Right lobe of liver (tissue), 6 donors: ENCODE measurements at regions not wholly inside any gene's neighbourhood (a gene's known extent, or its start where the extent isn't known, plus 50 kb on each side); places are given as distances from the start of the nearest gene placed in this dataset.
"Not testable (repeated sequence)": the region's sequence is repeated elsewhere in the genome, so short reads cannot be mapped to it uniquely, and the experiment has no call there.

Experiments
- ATAC-seq, 4 donors: fragments of 200-7000 bp; cut with Tn5 transposase; one replicate each; pipeline ENCODE4 v1.9.1; 2020; ENCODE audit warnings: mild to moderate bottlenecking in 4 of 4, moderate library complexity in 4 of 4
- DNase-seq, 3 donors: peaks; one replicate each; pipeline ENCODE4 v3.0.0-alpha.2; 2020
- H3K27ac ChIP-seq, 3 donors: fragments of 200-600 bp; one replicate each; pipeline ENCODE4 v1.8.0; 2022
- H3K27me3 ChIP-seq, 2 donors: fragments of 200-600 bp; one replicate each; pipeline ENCODE4 v1.8.0; 2022
- H3K36me3 ChIP-seq, 4 donors: fragments of 200-600 bp; sonication (generic) in 1 of 4; one replicate each; pipeline versions ENCODE4 v1.5.1 to v1.8.0; 2017 to 2022; ENCODE audit warnings: control low read depth in 1 of 4
- H3K4me1 ChIP-seq, 4 donors: fragments of 200-600 bp; sonication (generic) in 1 of 4; one replicate each; pipeline versions ENCODE4 v1.5.1 to v1.8.0; 2017 to 2022; ENCODE audit warnings: control low read depth in 1 of 4
- H3K4me3 ChIP-seq, 3 donors: fragments of 200-600 bp; one replicate each; pipeline ENCODE4 v1.8.0; 2022
- H3K9me3 ChIP-seq, 4 donors: fragments of 200-600 bp; sonication (generic) in 1 of 4; one replicate each; pipeline versions ENCODE4 v1.5.1 to v1.8.0; 2017 to 2022; ENCODE audit warnings: control low read depth in 1 of 4
- POLR2A ChIP-seq: fragments of 450-650 bp; IDR thresholded peaks from one replicate; pipeline ENCODE4 v1.6.1; 2017; ENCODE audit warnings: antibody characterized with exemption, mild to moderate bottlenecking
- WGBS: methylation state at CpG from one replicate; pipeline ENCODE4 v1.1.6; 2018; ENCODE audit warnings: low coverage, low lambda C conversion rate; ENCODE audit not compliant: insufficient coverage; ENCODE audit errors: missing lambda C conversion rate; 5-methylcytosine and 5-hydroxymethylcytosine counted together
- intact Hi-C, 2 donors: fragments of 100-400 bp; cut with DNase I; formaldehyde crosslinking; loops; one replicate each; pipeline versions ENCODE4 v1.11.2 to v1.14.1; 2022
- TF ChIP-seq, protein P1 (sequence below), 4 donors: fragments of 200-600 bp in 3 of 4; fragments of 450-650 bp in 1 of 4; IDR thresholded peaks; one replicate each; pipeline versions ENCODE4 v1.5.1 to v1.8.0; 2016 to 2022; ENCODE audit warnings: antibody characterized with exemption in 4 of 4, mild to moderate bottlenecking in 2 of 4
- donor health status: DM: no; HTN: yes; CAD: no.
- donor health status: DM: no; HTN: no; CAD: no.
- donor health status: DM: no; HTN: no; CAD: no.
- donor health status: DM: no; HTN: yes; CAD: no.
- donor health status: DM: no; HTN: yes; CAD: no.

DNA sequence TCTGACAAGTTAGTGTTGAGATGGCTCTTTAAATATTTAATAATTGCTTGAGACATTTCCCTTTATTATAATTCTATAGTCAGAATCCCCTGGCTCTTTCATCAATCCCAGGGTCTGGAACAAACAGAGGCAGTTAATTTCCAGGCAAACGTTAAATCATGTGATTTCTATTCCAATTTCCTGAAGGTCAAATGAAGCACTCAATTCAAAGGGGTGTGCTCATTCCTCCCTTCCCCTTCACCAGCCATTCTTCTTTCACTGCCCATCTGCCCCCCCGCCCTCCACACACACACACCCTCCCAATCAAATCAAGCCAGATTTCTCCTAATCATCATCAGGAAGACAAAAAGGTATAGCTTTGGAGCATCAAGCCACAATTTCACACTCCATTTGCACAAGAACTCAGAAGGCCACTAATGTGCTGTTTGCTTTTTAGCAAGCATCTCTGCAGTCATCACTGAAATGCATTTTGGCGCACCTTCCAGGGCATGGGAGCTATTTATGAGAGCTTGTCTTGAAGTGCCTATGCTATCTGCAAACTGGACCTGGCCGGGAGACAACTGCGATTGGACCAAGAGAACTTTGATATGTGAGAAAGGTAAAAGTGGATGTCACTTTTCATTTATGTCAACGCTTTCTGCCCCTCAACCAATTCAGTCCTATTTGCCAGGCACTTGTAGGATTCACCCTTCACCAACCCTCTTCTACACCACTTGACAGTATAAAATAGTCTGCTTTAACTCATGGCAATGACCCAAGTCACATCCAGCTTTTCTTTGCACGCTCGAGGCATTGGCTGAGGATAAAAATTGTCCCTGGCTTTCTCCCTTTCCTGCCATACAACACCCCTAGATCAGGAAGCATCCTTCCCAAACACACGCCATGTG, 315.1 kb upstream of the API5 start:
- WGBS = 56% methylated on average over 9 of the region's 9 CpGs
- intact Hi-C loops = no loop called here
- no peak for ATAC-seq

DNA sequence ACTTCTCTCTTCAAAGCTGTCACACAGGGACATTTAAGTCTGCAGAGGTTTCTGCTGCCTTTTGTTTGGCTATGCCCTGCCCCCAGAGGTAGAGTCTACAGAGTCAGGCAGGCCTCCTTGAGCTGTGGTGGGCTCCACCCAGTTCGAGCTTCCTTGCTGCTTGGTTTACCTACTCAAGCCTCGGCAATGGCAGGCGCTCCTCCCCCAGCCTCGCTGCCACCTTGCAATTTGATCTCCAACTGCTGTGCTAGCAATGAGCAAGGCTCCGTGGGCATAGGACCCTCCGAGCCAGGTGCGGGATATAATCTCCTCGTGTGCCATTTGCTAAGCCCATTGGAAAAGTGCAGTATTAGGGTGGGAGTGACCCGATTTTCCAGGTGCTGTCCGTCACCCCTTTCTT, 306.9 kb upstream of the API5 start:
- H3K27ac ChIP-seq, H3K36me3 ChIP-seq, H3K4me1 ChIP-seq, H3K4me3 ChIP-seq, intact Hi-C loops, DNase-seq, ATAC-seq, H3K9me3 ChIP-seq, H3K27me3 ChIP-seq: not testable (repeated sequence)
- WGBS = 90% methylated on average over 2 of the region's 10 CpGs

More for the DNA sequence above, 315.1 kb upstream of the API5 start:
- TF ChIP-seq, protein P1, sequence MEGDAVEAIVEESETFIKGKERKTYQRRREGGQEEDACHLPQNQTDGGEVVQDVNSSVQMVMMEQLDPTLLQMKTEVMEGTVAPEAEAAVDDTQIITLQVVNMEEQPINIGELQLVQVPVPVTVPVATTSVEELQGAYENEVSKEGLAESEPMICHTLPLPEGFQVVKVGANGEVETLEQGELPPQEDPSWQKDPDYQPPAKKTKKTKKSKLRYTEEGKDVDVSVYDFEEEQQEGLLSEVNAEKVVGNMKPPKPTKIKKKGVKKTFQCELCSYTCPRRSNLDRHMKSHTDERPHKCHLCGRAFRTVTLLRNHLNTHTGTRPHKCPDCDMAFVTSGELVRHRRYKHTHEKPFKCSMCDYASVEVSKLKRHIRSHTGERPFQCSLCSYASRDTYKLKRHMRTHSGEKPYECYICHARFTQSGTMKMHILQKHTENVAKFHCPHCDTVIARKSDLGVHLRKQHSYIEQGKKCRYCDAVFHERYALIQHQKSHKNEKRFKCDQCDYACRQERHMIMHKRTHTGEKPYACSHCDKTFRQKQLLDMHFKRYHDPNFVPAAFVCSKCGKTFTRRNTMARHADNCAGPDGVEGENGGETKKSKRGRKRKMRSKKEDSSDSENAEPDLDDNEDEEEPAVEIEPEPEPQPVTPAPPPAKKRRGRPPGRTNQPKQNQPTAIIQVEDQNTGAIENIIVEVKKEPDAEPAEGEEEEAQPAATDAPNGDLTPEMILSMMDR (IDR thresholded peaks at IDR 0.05) = no peak
- TF ChIP-seq POLR2A = no peak
- no peaks in the 10 kb centered on the region for H3K27me3 ChIP-seq
- H3K36me3 ChIP-seq = no peaks in the 10 kb centered on the region
- no peaks in the 10 kb centered on the region for H3K9me3 ChIP-seq
- no peak overlapping the region for H3K4me3 ChIP-seq
- H3K4me1 ChIP-seq = no peaks in the 10 kb centered on the region
- DNase-seq = no peak
- no peak overlapping the region for H3K27ac ChIP-seq

- H3K4me1 ChIP-seq = no peaks in the 10 kb centered on the region
- TF ChIP-seq POLR2A = no peak
- H3K4me3 ChIP-seq = no peak overlapping the region
- H3K27me3 ChIP-seq = no peaks in the 10 kb centered on the region
- no peaks in the 10 kb centered on the region for H3K9me3 ChIP-seq
- ATAC-seq (no peak), DNase-seq (no peak)
- WGBS = 32% methylated on average over 4 of the region's 4 CpGs
- H3K27ac ChIP-seq = no peak overlapping the region
- intact Hi-C loops = no loop called here
- H3K36me3 ChIP-seq = no peaks in the 10 kb centered on the region
Observed at GRCh38 chr11:43010042-43010441, 301.8 kb upstream of the API5 start.

DNA sequence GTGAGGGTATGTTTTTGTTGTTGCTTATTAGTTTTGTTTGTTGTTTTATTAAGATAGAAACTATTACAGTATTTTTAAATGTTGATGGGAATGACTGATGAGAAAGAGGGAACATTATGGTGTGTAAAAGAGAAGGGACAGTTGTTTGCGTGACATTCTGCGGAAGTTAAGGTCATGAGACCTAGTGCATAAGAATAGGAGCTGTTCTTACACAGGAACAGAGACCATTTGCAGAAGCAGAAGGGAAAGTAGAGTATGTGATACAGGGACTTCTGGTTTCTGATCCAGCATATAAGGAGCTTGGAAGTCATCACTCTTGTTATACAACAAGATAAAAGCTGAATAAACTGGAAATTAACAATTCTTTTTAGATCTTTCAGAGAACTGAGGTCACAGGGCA, 299.2 kb upstream of the API5 start:
- Histone ChIP-seq H3K27ac (no peak overlapping the region), H3K4me1 (no peaks in the 10 kb centered on the region), H3K27me3 (no peaks in the 10 kb centered on the region), H3K9me3 (no peaks in the 10 kb centered on the region), H3K36me3 (no peaks in the 10 kb centered on the region), H3K4me3 (no peak overlapping the region)
- intact Hi-C loops = no loop called here
- DNase-seq (no peak), ATAC-seq (no peak)
- no peak for TF ChIP-seq POLR2A
- TF ChIP-seq, protein P1 (IDR thresholded peaks at IDR 0.05) = no peak
- 28% methylated on average over 2 of the region's 2 CpGs for WGBS

- intact Hi-C loops = no loop called here
- Histone ChIP-seq H3K36me3 (no peaks in the 10 kb centered on the region), H3K9me3 (no peaks in the 10 kb centered on the region), H3K4me3 (no peak overlapping the region), H3K27me3 (no peaks in the 10 kb centered on the region), H3K4me1 (no peaks in the 10 kb centered on the region), H3K27ac (no peak overlapping the region)
- peak in 2 of 4 donors; percentile 32 to 47 for ATAC-seq
- DNase-seq = no peak
- no peak for TF ChIP-seq POLR2A
- TF ChIP-seq, protein P1 (IDR thresholded peaks at IDR 0.05) = peak in 3 of 4 donors; percentile 13 to 21 (median 16)
Observed at GRCh38 chr11:43021466-43021865, 290.3 kb upstream of the API5 start.
